GM18520 (cell line): ENCODE measurements at regions not wholly inside any gene's neighbourhood (a gene's known extent, or its start where the extent isn't known, plus 50 kb on each side); places are given as distances from the start of the nearest gene placed in this dataset.

Experiments used
- ATAC-seq: cut with Tn5 transposase; IDR thresholded peaks from one replicate; pipeline ENCODE4 v1.9.1; 2021; ENCODE audit not compliant: unreplicated experiment

- no peak for ATAC-seq
Observed at GRCh38 chr13:91151921-91152320, 195.6 kb upstream of the MIR17HG start.

- ATAC-seq = no peak
Observed at GRCh38 chr13:91153372-91153771, 194.1 kb upstream of the MIR17HG start.

GRCh38 chr13:91154558-91155353, 192.7 kb upstream of the MIR17HG start:
- peak; percentile 54 for ATAC-seq

- ATAC-seq = no peak
Observed at GRCh38 chr13:91155512-91156114, 191.9 kb upstream of the MIR17HG start.

GRCh38 chr13:91157273-91158016, 190.0 kb upstream of the MIR17HG start:
- no peak for ATAC-seq

GRCh38 chr13:91158017-91158395, 189.5 kb upstream of the MIR17HG start:
- no peak for ATAC-seq

GRCh38 chr13:91162180-91162579, 185.3 kb upstream of the MIR17HG start:
- no peak for ATAC-seq

- no peak for ATAC-seq
Observed at GRCh38 chr13:91162589-91162988, 184.9 kb upstream of the MIR17HG start.

GRCh38 chr13:91165758-91166157, 181.7 kb upstream of the MIR17HG start:
- no peak for ATAC-seq

GRCh38 chr13:91166714-91167511, 180.6 kb upstream of the MIR17HG start:
- no peak for ATAC-seq

- ATAC-seq = no peak
Observed at GRCh38 chr13:91167706-91168385, 179.6 kb upstream of the MIR17HG start.

- ATAC-seq = no peak
Observed at GRCh38 chr13:91168386-91168711, 179.1 kb upstream of the MIR17HG start.

GRCh38 chr13:91169321-91170050, 178.0 kb upstream of the MIR17HG start:
- ATAC-seq = no peak

GRCh38 chr13:91172160-91172559, 175.3 kb upstream of the MIR17HG start:
- no peak for ATAC-seq

- ATAC-seq = no peak
Observed at GRCh38 chr13:91174886-91175501, 172.5 kb upstream of the MIR17HG start.

- ATAC-seq = no peak
Observed at GRCh38 chr13:91178099-91178498, 169.4 kb upstream of the MIR17HG start.

GRCh38 chr13:91181892-91182291, 165.6 kb upstream of the MIR17HG start:
- no peak for ATAC-seq

GRCh38 chr13:91184244-91184926, 163.1 kb upstream of the MIR17HG start:
- ATAC-seq = no peak

GRCh38 chr13:91185294-91185863, 162.1 kb upstream of the MIR17HG start:
- ATAC-seq = no peak
